ENCODE measurements at regions not wholly inside any gene's neighbourhood (a gene's known extent, or its start where the extent isn't known, plus 50 kb on each side); places are given as distances from the start of the nearest gene placed in this dataset.

GRCh38 chr7:13641714-13642113, 347.8 kb downstream of the ETV1 start:
- Histone ChIP-seq H3K27me3 (ENCODE audit: insufficient read depth, low read length, poor library complexity) (no peaks in the 10 kb centered on the region), H2AFZ (ENCODE audit: low read depth, low read length) (no peak overlapping the region), H3K9ac (ENCODE audit: low read depth, low read length) (no peak overlapping the region), H3K9me3 (ENCODE audit: insufficient read depth, low read length, severe bottlenecking) (no peaks in the 10 kb centered on the region), H3K36me3 (ENCODE audit: insufficient read depth, low read length) (no peaks in the 10 kb centered on the region), H3K27ac (ENCODE audit: low read length) (no peak overlapping the region), H4K20me1 (ENCODE audit: insufficient read depth, low read length) (no peaks in the 10 kb centered on the region), H3K79me2 (ENCODE audit: insufficient read depth, low read length) (no peaks in the 10 kb centered on the region), H3K4me3 (ENCODE audit: low read depth in 1 of 2, low read length in 2 of 2) (no peak overlapping the region), H3K4me1 (ENCODE audit: insufficient read depth, low read length) (no peaks in the 10 kb centered on the region), H3K4me2 (ENCODE audit: insufficient read depth, low read length) (no peak overlapping the region)
- ATAC-seq (ENCODE audit: insufficient read depth, low read depth) (peak; percentile 37; the same call in 1 of the 3 replicates), DNase-seq (no peak)
- TF ChIP-seq EZH2 (IDR thresholded peaks at IDR 0.05; ENCODE audit: borderline replicate concordance, low read depth, low read length, severe bottlenecking) (no peak), CTCF (IDR thresholded peaks at IDR 0.05; ENCODE audit: borderline replicate concordance, extremely low read depth, low read length, poor library complexity, severe bottlenecking) (no peak)

- ATAC-seq (ENCODE audit: insufficient read depth, low read depth) (no peak), DNase-seq (no peak)
- H2AFZ ChIP-seq (ENCODE audit: low read depth, low read length) = no peak overlapping the region
- H3K4me3 ChIP-seq (ENCODE audit: low read depth in 1 of 2, low read length in 2 of 2) = no peak overlapping the region
- H3K4me1 ChIP-seq (ENCODE audit: insufficient read depth, low read length) = no peaks in the 10 kb centered on the region
- H3K27ac ChIP-seq (ENCODE audit: low read length) = no peak overlapping the region
- no peak overlapping the region for H3K4me2 ChIP-seq (ENCODE audit: insufficient read depth, low read length)
- H3K9me3 ChIP-seq (ENCODE audit: insufficient read depth, low read length, severe bottlenecking) = no peaks in the 10 kb centered on the region
- no peak for TF ChIP-seq CTCF (IDR thresholded peaks at IDR 0.05; ENCODE audit: borderline replicate concordance, extremely low read depth, low read length, poor library complexity, severe bottlenecking)
- no peaks in the 10 kb centered on the region for H4K20me1 ChIP-seq (ENCODE audit: insufficient read depth, low read length)
- H3K27me3 ChIP-seq (ENCODE audit: insufficient read depth, low read length, poor library complexity) = no peaks in the 10 kb centered on the region
- H3K79me2 ChIP-seq (ENCODE audit: insufficient read depth, low read length) = no peaks in the 10 kb centered on the region
- no peaks in the 10 kb centered on the region for H3K36me3 ChIP-seq (ENCODE audit: insufficient read depth, low read length)
- H3K9ac ChIP-seq (ENCODE audit: low read depth, low read length) = no peak overlapping the region
Measured at GRCh38 chr7:13651167-13651566, 338.3 kb downstream of the ETV1 start.

- Histone ChIP-seq H3K27ac (ENCODE audit: low read length) (no peak overlapping the region), H3K4me3 (ENCODE audit: low read depth in 1 of 2, low read length in 2 of 2) (no peak overlapping the region), H3K27me3 (ENCODE audit: insufficient read depth, low read length, poor library complexity) (no peaks in the 10 kb centered on the region), H3K36me3 (ENCODE audit: insufficient read depth, low read length) (no peaks in the 10 kb centered on the region), H3K79me2 (ENCODE audit: insufficient read depth, low read length) (no peaks in the 10 kb centered on the region), H3K9ac (ENCODE audit: low read depth, low read length) (no peak overlapping the region), H3K4me2 (ENCODE audit: insufficient read depth, low read length) (no peak overlapping the region), H4K20me1 (ENCODE audit: insufficient read depth, low read length) (no peaks in the 10 kb centered on the region), H3K4me1 (ENCODE audit: insufficient read depth, low read length) (no peaks in the 10 kb centered on the region), H3K9me3 (ENCODE audit: insufficient read depth, low read length, severe bottlenecking) (no peaks in the 10 kb centered on the region), H2AFZ (ENCODE audit: low read depth, low read length) (no peak overlapping the region)
- ATAC-seq (ENCODE audit: insufficient read depth, low read depth) = no peak
- TF ChIP-seq CTCF (IDR thresholded peaks at IDR 0.05; ENCODE audit: borderline replicate concordance, extremely low read depth, low read length, poor library complexity, severe bottlenecking) (no peak), EZH2 (IDR thresholded peaks at IDR 0.05; ENCODE audit: borderline replicate concordance, low read depth, low read length, severe bottlenecking) (no peak)
- no peak for DNase-seq
Measured at GRCh38 chr7:13656330-13656729, 333.1 kb downstream of the ETV1 start.

- H3K4me3 ChIP-seq (ENCODE audit: low read depth in 1 of 2, low read length in 2 of 2) = no peak overlapping the region
- no peak overlapping the region for H3K9ac ChIP-seq (ENCODE audit: low read depth, low read length)
- no peak for ATAC-seq (ENCODE audit: insufficient read depth, low read depth)
- no peak overlapping the region for H3K27ac ChIP-seq (ENCODE audit: low read length)
- no peaks in the 10 kb centered on the region for H4K20me1 ChIP-seq (ENCODE audit: insufficient read depth, low read length)
- no peaks in the 10 kb centered on the region for H3K36me3 ChIP-seq (ENCODE audit: insufficient read depth, low read length)
- H2AFZ ChIP-seq (ENCODE audit: low read depth, low read length) = no peak overlapping the region
- H3K4me1 ChIP-seq (ENCODE audit: insufficient read depth, low read length) = no peaks in the 10 kb centered on the region
- H3K4me2 ChIP-seq (ENCODE audit: insufficient read depth, low read length) = no peak overlapping the region
- TF ChIP-seq CTCF (IDR thresholded peaks at IDR 0.05; ENCODE audit: borderline replicate concordance, extremely low read depth, low read length, poor library complexity, severe bottlenecking) (no peak), EZH2 (IDR thresholded peaks at IDR 0.05; ENCODE audit: borderline replicate concordance, low read depth, low read length, severe bottlenecking) (no peak)
- H3K79me2 ChIP-seq (ENCODE audit: insufficient read depth, low read length) = no peaks in the 10 kb centered on the region
- no peaks in the 10 kb centered on the region for H3K9me3 ChIP-seq (ENCODE audit: insufficient read depth, low read length, severe bottlenecking)
- no peak for DNase-seq
- H3K27me3 ChIP-seq (ENCODE audit: insufficient read depth, low read length, poor library complexity) = no peaks in the 10 kb centered on the region
Measured at GRCh38 chr7:13673290-13673689, 316.2 kb downstream of the ETV1 start.

Measured in DND-41 (cell line).